HG02970 (cell line): ENCODE measurements at regions not wholly inside any gene's neighbourhood (a gene's known extent, or its start where the extent isn't known, plus 50 kb on each side); places are given as distances from the start of the nearest gene placed in this dataset.

ENCODE experiments used
- ATAC-seq: cut with Tn5 transposase; IDR thresholded peaks from one replicate; pipeline ENCODE4 v1.9.1; 2021; ENCODE audit warnings: mild to moderate bottlenecking, moderate library complexity, moderate number of reproducible peaks; ENCODE audit not compliant: unreplicated experiment, low FRiP score

DNA sequence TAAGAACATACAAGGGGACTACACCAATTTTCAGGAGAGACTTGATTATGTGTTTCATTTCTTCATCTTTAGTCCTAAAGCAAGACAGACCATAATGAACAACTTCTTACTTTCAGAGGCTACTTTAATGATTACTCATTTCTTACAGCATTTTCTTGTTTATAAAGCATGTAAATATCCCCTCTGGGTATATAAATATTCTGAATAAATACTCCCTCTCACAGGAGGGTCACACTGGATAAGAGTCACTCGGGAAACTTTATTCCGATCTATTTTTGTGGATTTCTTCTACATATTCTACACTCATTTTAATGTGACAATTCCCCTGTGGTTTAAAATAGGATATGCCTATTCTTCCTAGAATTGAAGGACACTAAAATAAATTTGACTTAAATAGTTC, 228.9 kb upstream of the RPS6KA3 start:
- ATAC-seq: no peak

DNA sequence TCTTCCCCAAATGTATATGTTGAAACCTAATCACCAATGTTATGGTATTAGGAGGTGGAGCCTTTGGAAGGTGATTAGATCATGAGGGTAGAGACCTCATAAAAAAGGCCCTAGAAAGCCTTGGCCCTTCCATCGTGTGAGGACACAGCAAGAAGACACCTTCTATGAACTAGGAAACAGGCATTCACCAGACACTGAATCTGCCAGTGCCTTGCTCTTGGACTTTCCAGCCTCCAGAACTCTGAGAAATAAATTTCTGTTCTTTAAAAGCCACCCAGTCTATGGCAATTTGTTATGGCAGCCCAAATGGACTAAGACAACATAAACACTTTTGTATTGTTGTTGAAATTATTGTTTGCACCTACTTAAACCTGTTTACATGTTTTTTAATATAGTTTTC, 221.8 kb upstream of the RPS6KA3 start:
- no peak for ATAC-seq

DNA sequence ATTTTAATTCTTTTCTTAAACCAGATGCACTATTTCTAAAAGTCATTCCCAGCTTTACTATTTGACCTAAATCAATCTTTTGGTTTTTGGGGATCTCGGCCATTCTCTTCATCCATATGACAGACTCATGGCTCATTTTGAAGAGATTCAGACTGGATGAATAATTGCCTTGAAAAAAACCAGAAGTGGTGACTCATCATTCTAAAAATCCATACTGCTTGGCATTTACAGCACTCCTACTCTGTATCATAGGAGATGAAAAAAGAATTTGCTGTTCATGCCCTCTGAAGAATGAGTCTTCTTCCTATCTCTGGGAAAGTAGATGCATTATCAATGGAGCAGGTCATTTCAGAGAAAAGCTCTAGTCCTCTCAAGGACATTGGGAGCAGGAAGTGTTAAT, 220.5 kb upstream of the RPS6KA3 start:
- ATAC-seq: no peak

- no peak for ATAC-seq
These were observed 214.9 kb upstream of the RPS6KA3 start for GRCh38 chrX:20481632-20482031.

DNA sequence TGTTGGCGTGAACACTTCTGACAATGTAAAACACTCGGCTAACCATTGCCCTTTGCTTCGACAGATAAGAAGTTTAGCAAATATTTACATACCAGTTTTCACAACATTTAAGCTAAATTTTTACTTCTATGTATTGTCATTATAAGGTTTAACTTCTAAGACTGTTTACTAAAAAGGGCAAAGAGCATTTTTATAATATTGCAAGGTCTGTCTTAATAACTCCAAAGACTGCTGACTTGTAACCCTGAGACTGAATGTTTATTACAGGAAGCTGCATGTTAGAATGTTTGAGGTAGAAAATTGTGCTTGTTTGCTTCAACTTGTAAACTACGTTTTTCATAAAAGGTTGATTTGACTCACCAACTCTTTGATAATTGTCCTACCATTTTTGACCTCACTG, 213.2 kb upstream of the RPS6KA3 start:
- ATAC-seq: no peak

GRCh38 chrX:20479048-20479447, 212.3 kb upstream of the RPS6KA3 start:
- no peak for ATAC-seq

GRCh38 chrX:20477836-20478524, 211.3 kb upstream of the RPS6KA3 start:
- ATAC-seq: no peak

DNA sequence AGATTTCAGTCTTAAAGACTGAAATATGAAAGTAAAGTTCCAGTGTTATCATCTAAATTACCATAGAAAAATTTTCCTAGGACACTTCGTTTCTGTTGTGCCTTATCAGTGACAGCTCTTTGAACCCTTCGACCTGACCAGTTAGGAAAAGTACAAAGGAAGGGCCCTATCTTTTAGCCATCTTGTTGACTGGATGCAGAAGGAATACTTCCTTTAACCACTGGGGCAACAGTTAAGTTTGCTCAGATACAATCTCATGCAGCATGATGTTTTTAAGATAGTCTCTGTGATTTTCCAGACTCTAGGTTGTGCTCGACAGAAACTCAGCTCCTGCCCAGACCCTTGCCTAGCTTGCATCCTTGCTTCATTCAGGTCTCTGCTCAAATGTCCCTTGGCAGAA, 210.5 kb upstream of the RPS6KA3 start:
- no peak for ATAC-seq

- ATAC-seq: no peak
These were observed 206.0 kb upstream of the RPS6KA3 start for GRCh38 chrX:20472620-20473258.

DNA sequence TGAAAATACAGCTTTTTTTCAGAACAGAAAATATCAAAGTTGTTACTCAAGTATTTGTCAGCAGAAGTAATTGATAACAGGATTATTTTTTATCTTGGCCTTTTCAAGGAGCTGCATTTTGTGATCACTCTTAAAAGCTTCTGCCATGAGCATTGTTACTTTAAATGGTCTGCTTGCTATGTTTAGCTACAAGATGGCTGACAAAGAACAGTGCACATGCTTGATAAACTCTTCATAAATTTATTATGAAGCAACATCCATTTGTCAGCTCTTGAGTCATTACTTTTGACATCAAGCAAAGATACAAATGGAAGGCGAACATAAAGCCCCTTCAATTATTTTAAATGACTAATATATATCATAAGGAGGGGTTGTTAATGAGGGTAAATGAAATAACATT, 205.4 kb upstream of the RPS6KA3 start:
- ATAC-seq: no peak

- no peak for ATAC-seq
These were observed 204.8 kb upstream of the RPS6KA3 start for GRCh38 chrX:20471483-20471882.

DNA sequence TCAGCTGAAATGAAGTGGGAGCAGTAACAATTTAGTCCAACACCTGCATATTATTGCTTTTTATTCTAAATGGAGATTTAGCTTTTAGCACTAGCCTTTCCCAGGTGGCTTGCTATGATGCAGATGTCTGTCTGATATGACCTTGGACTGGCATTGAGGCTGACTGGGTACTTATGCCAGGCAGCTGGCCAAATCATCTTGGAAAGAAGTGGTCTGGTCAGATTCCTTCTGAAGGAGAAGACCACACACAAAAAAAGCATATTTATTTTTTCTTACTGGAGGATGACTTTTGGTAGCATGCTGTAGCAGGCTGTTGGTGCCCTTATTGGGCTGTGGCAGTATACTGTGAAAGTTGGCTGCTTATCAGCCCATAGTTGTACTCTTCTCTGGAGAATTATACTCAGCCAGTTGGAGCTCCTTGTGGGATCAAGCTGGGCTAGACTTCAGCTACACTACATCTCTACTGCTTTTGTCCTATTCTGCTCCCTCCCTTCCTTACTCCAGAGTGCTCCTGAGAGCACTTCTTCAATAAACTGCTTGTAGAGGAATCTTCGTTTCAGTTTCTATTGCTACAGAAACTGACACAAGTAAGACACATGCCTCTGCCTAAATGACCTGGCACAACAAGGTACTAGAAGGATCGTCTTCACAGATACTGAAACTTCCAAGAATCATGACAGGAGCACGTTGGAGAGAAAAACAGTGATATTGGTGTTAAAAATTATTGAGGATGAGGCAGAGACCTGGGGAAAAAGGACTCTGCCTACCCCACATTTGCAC, 196.8 kb upstream of the RPS6KA3 start:
- ATAC-seq: no peak

DNA sequence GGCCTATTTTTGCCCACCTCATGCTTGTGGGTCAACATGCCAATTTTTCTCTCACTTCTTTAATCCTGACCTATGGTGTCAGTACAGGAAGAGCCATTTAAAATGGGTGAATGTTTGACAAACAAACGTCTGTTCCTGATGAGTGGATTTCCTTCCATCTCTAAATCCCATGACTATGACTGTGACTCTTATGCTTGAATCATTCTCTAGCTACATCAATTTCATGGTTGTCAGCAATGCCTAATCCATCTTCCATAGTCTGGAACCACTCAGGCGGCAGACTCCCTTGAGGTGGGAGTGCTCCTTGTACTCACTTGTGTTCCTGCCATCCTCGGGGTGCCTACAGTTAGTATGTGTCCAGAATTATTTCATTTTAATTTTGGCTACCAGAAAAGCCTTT, 194.9 kb upstream of the RPS6KA3 start:
- ATAC-seq: no peak

DNA sequence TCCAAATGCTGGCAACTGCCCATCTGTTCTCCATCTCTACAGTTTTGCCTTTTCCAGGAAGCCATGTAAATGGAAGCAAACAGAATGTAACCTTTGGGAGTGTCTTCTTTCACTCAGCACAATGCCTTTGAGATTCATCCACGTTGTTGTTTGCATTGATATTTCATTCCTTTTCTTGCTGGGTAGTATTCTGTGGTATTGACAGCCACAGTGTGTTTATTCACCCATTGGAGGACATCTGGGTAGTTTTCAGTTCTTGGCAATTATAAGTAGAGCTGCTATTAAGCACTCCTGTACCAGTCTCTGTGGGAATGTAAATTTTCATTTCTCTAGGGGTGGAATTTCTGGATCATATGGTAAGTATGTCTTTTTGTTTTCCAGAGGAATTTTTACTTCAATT, 194.3 kb upstream of the RPS6KA3 start:
- no peak for ATAC-seq

GRCh38 chrX:20459410-20460350, 193.0 kb upstream of the RPS6KA3 start:
- no peak for ATAC-seq

DNA sequence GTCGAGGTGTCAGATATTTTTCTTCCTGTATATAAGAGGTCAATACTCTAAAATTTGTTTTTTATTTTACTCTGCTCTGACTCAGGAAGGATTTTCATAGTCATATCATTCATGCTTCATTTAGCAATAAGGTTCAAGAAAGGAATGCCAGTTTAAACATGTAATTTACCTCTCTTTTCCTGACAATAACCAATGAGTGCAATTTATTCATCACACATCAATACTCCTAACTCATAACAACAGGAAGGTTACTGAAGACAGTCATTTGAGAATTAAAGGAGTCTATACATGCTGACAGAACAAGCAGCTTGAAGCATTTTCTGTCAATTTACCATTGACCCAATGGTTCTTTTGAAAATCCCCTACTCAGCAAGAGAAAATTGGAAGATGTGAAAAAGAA, 190.3 kb upstream of the RPS6KA3 start:
- no peak for ATAC-seq

- no peak for ATAC-seq
These were observed 188.3 kb upstream of the RPS6KA3 start for GRCh38 chrX:20455001-20455400.

GRCh38 chrX:20454117-20454516, 187.4 kb upstream of the RPS6KA3 start:
- ATAC-seq: no peak

DNA sequence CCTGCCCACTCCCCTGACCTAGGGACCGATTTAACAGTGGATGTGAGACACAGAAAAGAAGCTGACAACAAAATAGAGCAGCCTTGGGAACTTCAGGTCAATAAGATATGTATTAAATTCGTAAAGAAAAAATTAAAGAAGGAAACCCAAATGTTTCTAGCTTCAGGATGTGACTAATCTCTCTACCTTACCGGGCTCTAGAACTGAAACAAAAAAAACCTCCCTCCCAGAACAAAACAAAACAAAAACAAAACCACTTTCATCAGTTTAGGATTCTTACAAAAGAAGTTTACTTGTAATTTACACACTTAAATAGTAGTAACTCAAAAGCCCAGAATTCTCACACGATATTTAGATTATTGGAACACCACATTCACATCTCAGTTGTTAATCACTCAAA, 185.8 kb upstream of the RPS6KA3 start:
- ATAC-seq: no peak

- no peak for ATAC-seq
These were observed 185.2 kb upstream of the RPS6KA3 start for GRCh38 chrX:20451929-20452328.

DNA sequence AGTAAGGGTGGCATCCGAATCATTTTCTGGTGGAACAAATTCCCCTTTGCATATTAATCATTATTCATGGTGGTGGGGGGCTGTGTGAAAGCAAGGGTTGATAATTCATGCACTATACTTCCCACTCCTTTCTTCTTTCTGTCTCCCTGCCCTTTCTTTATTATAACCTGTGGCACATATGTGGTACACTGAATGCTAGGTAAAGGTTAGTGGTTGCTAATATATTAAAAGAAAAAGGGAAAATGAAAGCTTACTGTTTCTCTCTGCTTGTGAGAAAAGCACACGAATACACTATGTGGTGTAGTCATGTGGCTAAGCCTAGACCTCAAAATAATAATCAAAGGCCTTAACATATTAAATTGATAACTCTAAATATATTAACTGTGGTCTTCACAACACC, 178.4 kb upstream of the RPS6KA3 start:
- ATAC-seq: no peak
